ENCODE measurements at regions not wholly inside any gene's neighbourhood (a gene's known extent, or its start where the extent isn't known, plus 50 kb on each side); places are given as distances from the start of the nearest gene placed in this dataset.

- no peaks in the 10 kb centered on the region for H3K79me1 ChIP-seq (ENCODE audit: low read depth, low read length)
- no peak overlapping the region for H3K23ac ChIP-seq (ENCODE audit: insufficient read length)
- DNase-seq (ENCODE audit: low read depth in 1 of 2, low spot score in 2 of 2) (no peak), FAIRE-seq (no peak)
- no peaks in the 10 kb centered on the region for H3K27me3 ChIP-seq (replicated peaks in 1 of 4; ENCODE audit: control insufficient read depth in 3 of 4, extremely low read depth in 1 of 4, insufficient read depth in 3 of 4, low read length in 3 of 4)
- H2BK5ac ChIP-seq (ENCODE audit: low read depth, low read length) = no peak overlapping the region
- no peak overlapping the region for H2BK120ac ChIP-seq (replicated peaks; ENCODE audit: low read depth, low read length)
- H2BK15ac ChIP-seq (ENCODE audit: low read length) = no peak overlapping the region
- no peaks in the 10 kb centered on the region for H3K36me3 ChIP-seq (ENCODE audit: control insufficient read depth in 2 of 4, insufficient read depth in 4 of 4, low read length in 3 of 4)
- no peak overlapping the region for H4K8ac ChIP-seq (ENCODE audit: extremely low read depth, insufficient read depth, low read length)
- H2AFZ ChIP-seq (ENCODE audit: low read length) = no peak overlapping the region
- no peak overlapping the region for H3K4me2 ChIP-seq (ENCODE audit: insufficient read depth in 1 of 2, low read depth in 2 of 2, low read length in 2 of 2)
- H4K5ac ChIP-seq (ENCODE audit: insufficient read length, low read depth, low read length) = no peak overlapping the region
- H3K14ac ChIP-seq (ENCODE audit: insufficient read length) = no peak overlapping the region
- no peak overlapping the region for H3K27ac ChIP-seq (ENCODE audit: low read depth, low read length)
- ChIA-PET POLR2A (ENCODE audit: partially characterized antibody) (no interaction called here), CTCF (ENCODE audit: partially characterized antibody) (no interaction called here)
- H4K91ac ChIP-seq (replicated peaks; ENCODE audit: insufficient read length, low read length) = no peak overlapping the region
- no peak overlapping the region for H2BK12ac ChIP-seq (ENCODE audit: low read depth, low read length)
- H4K20me1 ChIP-seq (replicated peaks in 1 of 2; ENCODE audit: control insufficient read depth in 1 of 2, insufficient read depth in 2 of 2, low read length in 2 of 2) = no peaks in the 10 kb centered on the region
- H3K4me1 ChIP-seq (replicated peaks in 1 of 4; ENCODE audit: control insufficient read depth in 3 of 4, insufficient read depth in 4 of 4, low read length in 3 of 4) = no peaks in the 10 kb centered on the region
- WGBS, 2 experiments (ENCODE audit: extremely low coverage in 1 of 2, insufficient coverage in 1 of 2, insufficient read length in 1 of 2, insufficient replicate concordance in 2 of 2, low coverage in 1 of 2, low lambda C conversion rate in 2 of 2, missing lambda C conversion rate in 1 of 2) = 100% methylated on average over 1 of the region's 1 CpG; no CpG with 5 or more reads in 1 of the 2 experiments
- no peak overlapping the region for H3K56ac ChIP-seq (replicated peaks; ENCODE audit: insufficient read length, low read depth, low read length)
- H3K9ac ChIP-seq (replicated peaks in 1 of 4; ENCODE audit: extremely low read depth in 1 of 4, low read depth in 3 of 4, low read length in 3 of 4) = no peak overlapping the region
- no peak overlapping the region for H2BK20ac ChIP-seq (ENCODE audit: low read length)
- H3K23me2 ChIP-seq (ENCODE audit: low read depth, low read length) = no peaks in the 10 kb centered on the region
- H2AK5ac ChIP-seq (ENCODE audit: low read depth, low read length) = no peak overlapping the region
- H3K4me3 ChIP-seq (ENCODE audit: extremely low read depth in 1 of 4, insufficient read depth in 2 of 4, low read depth in 3 of 4, low read length in 4 of 4) = no peak overlapping the region
- H3K79me2 ChIP-seq (ENCODE audit: control insufficient read depth in 1 of 2, insufficient read depth in 2 of 2, low read length in 2 of 2) = no peaks in the 10 kb centered on the region
- H3K18ac ChIP-seq (ENCODE audit: extremely low read depth, low read length) = no peak overlapping the region
- no peak overlapping the region for H3K4ac ChIP-seq (replicated peaks; ENCODE audit: insufficient read length, low read depth, low read length)
- H3K9me3 ChIP-seq (ENCODE audit: insufficient read depth in 2 of 2, low read depth in 1 of 2, low read length in 1 of 2) = peaks cover 0 to 5% of the 10 kb centered on the region in 2 experiments; a peak in 1 of 4 replicates
- TF ChIP-seq MAFK (IDR thresholded peaks at IDR 0.05; ENCODE audit: low read depth, low read length) (no peak), RXRA (IDR thresholded peaks at IDR 0.05; ENCODE audit: insufficient read depth, low read depth, low read length) (no peak)
These were observed 848.1 kb upstream of the EYS start for GRCh38 chr6:66555082-66555481.

All from H1 (cell line).